Mesenchymal stem cell (in vitro differentiated cells and primary cell): ENCODE measurements at regions not wholly inside any gene's neighbourhood (a gene's known extent, or its start where the extent isn't known, plus 50 kb on each side); places are given as distances from the start of the nearest gene placed in this dataset.

ENCODE experiments used
- DNase-seq: peaks from one replicate; pipeline ENCODE4 v3.0.0-alpha.2; 2013
- H2AFZ ChIP-seq: one replicate; pipeline ENCODE4 v1.6.1; 2013; ENCODE audit warnings: low read depth, mild to moderate bottlenecking, control low read depth, inconsistent platforms, low read length, moderate library complexity
- H2AK5ac ChIP-seq: 2 replicates; pipeline ENCODE4 v1.6.1; 2013; ENCODE audit warnings: low read length, moderate library complexity, mild to moderate bottlenecking, inconsistent platforms; ENCODE audit not compliant: severe bottlenecking
- H2BK120ac ChIP-seq: one replicate; pipeline ENCODE4 v1.6.1; 2013; ENCODE audit warnings: low read depth, mild to moderate bottlenecking, inconsistent platforms, low read length, moderate library complexity
- H2BK12ac ChIP-seq, 2 experiments: one replicate each; pipeline ENCODE4 v1.6.1; 2013; ENCODE audit warnings: inconsistent platforms in 2 of 2, low read length in 2 of 2, mild to moderate bottlenecking in 2 of 2, moderate library complexity in 2 of 2, control low read depth in 1 of 2
- H2BK15ac ChIP-seq: one replicate; pipeline ENCODE4 v1.6.1; 2013; ENCODE audit warnings: mild to moderate bottlenecking, low read depth, inconsistent platforms; ENCODE audit not compliant: poor library complexity, severe bottlenecking
- H2BK5ac ChIP-seq: 2 replicates; pipeline ENCODE4 v1.6.1; 2013; ENCODE audit warnings: low read depth, mild to moderate bottlenecking, low read length, control low read depth, inconsistent platforms; ENCODE audit not compliant: poor library complexity, severe bottlenecking
- H3K14ac ChIP-seq, 2 experiments: one replicate each; pipeline ENCODE4 v1.6.1; 2013; ENCODE audit warnings: inconsistent platforms in 2 of 2, low read length in 2 of 2, control low read depth in 1 of 2, mild to moderate bottlenecking in 1 of 2, moderate library complexity in 1 of 2
- H3K18ac ChIP-seq, 2 experiments: one replicate each; pipeline ENCODE4 v1.6.1; 2013; ENCODE audit warnings: inconsistent platforms in 2 of 2, low read length in 2 of 2, control low read depth in 1 of 2, low read depth in 1 of 2, mild to moderate bottlenecking in 1 of 2
- H3K23ac ChIP-seq, 2 experiments: one replicate each; pipeline ENCODE4 v1.6.1; 2013; ENCODE audit warnings: inconsistent platforms in 2 of 2, low read length in 2 of 2, mild to moderate bottlenecking in 2 of 2, moderate library complexity in 2 of 2, control low read depth in 1 of 2
- H3K27ac ChIP-seq: 2 replicates; pipeline ENCODE4 v1.5.1; 2013; ENCODE audit warnings: mild to moderate bottlenecking, moderate library complexity, low read length, control low read depth, inconsistent platforms; ENCODE audit not compliant: poor library complexity, severe bottlenecking
- H3K27me3 ChIP-seq, 2 experiments: 2 replicates each; pipeline versions ENCODE4 v1.6.1 to v1.7.0; 2013; ENCODE audit warnings: low read length in 2 of 2, mild to moderate bottlenecking in 2 of 2, moderate library complexity in 2 of 2, control low read depth in 1 of 2, inconsistent platforms in 1 of 2; ENCODE audit not compliant: control insufficient read depth in 1 of 2, insufficient read depth in 1 of 2
- H3K36me3 ChIP-seq, 2 experiments: 2 replicates each; pipeline versions ENCODE4 v1.6.1 to v1.7.0; 2013; ENCODE audit warnings: low read length in 2 of 2, control low read depth in 1 of 2, inconsistent platforms in 1 of 2, low read depth in 1 of 2, mild to moderate bottlenecking in 1 of 2; ENCODE audit not compliant: insufficient read depth in 2 of 2, control insufficient read depth in 1 of 2
- H3K4ac ChIP-seq, 2 experiments: one replicate each; pipeline ENCODE4 v1.6.1; 2013; ENCODE audit warnings: inconsistent platforms in 2 of 2, low read length in 2 of 2, mild to moderate bottlenecking in 2 of 2, moderate library complexity in 2 of 2, control low read depth in 1 of 2, low read depth in 1 of 2
- H3K4me1 ChIP-seq: 2 replicates; pipeline ENCODE4 v1.6.1; 2013; ENCODE audit warnings: low read depth, low read length, control low read depth; ENCODE audit not compliant: control insufficient read depth, insufficient read depth
- H3K4me2 ChIP-seq: 2 replicates; pipeline ENCODE4 v1.6.1; 2013; ENCODE audit warnings: low read length, mild to moderate bottlenecking, inconsistent platforms; ENCODE audit not compliant: poor library complexity, severe bottlenecking
- H3K4me3 ChIP-seq, 2 experiments: 2 replicates each; pipeline versions ENCODE4 v1.5.1 to v1.7.0; 2013; ENCODE audit warnings: low read length in 2 of 2, mild to moderate bottlenecking in 2 of 2, control low read depth in 1 of 2, low read depth in 1 of 2; ENCODE audit not compliant: insufficient read depth in 1 of 2
- H3K79me1 ChIP-seq: replicated peaks from 2 replicates; pipeline ENCODE4 v1.6.1; 2013; ENCODE audit warnings: mild to moderate bottlenecking, control low read depth, low read length, inconsistent platforms; ENCODE audit not compliant: poor library complexity, severe bottlenecking
- H3K9ac ChIP-seq: 2 replicates; pipeline ENCODE4 v1.7.0; 2013; ENCODE audit warnings: mild to moderate bottlenecking, low read length, moderate library complexity
- H3K9me3 ChIP-seq: 2 replicates; pipeline ENCODE4 v1.7.0; 2013; ENCODE audit warnings: mild to moderate bottlenecking, low read length; ENCODE audit not compliant: control insufficient read depth
- H4K8ac ChIP-seq: one replicate; pipeline ENCODE4 v1.6.1; 2013; ENCODE audit warnings: inconsistent platforms, mild to moderate bottlenecking, low read length, moderate library complexity
- H4K91ac ChIP-seq: one replicate; pipeline ENCODE4 v1.6.1; 2013; ENCODE audit warnings: mild to moderate bottlenecking, low read length, inconsistent platforms
- WGBS: methylation state at CpG from one replicate; pipeline ENCODE4 v1.1.7; 2013; ENCODE audit warnings: mixed read lengths; 5-methylcytosine and 5-hydroxymethylcytosine counted together

- Histone ChIP-seq H3K14ac (no peak overlapping the region), H4K91ac (no peak overlapping the region), H3K4ac (no peak overlapping the region), H2BK5ac (no peak overlapping the region), H2AK5ac (no peak overlapping the region), H3K23ac (no peak overlapping the region), H3K18ac (no peak overlapping the region), H4K8ac (no peak overlapping the region), H3K4me2 (no peak overlapping the region), H3K9me3 (peaks cover 4% of the 10 kb centered on the region), H3K4me3 (no peak overlapping the region), H2BK12ac (no peak overlapping the region), H3K4me1 (peaks cover 2% of the 10 kb centered on the region), H3K27ac (no peak overlapping the region), H3K36me3 (no peaks in the 10 kb centered on the region), H2BK120ac (no peak overlapping the region), H3K27me3 (peaks cover 3 to 4% of the 10 kb centered on the region in 2 experiments), H3K79me1 (no peaks in the 10 kb centered on the region), H3K9ac (no peak overlapping the region), H2AFZ (no peak overlapping the region), H2BK15ac (no peak overlapping the region)
- WGBS: 72% methylated on average over 5 of the region's 5 CpGs
- no peak for DNase-seq
These were observed 260.8 kb downstream of the SH3BP4 start for GRCh38 chr2:235212501-235213158.

GRCh38 chr2:235215248-235215647 lies 263.4 kb downstream of the SH3BP4 start:
- no peak for DNase-seq
- H3K9me3 ChIP-seq: no peaks in the 10 kb centered on the region
- no peaks in the 10 kb centered on the region for H3K36me3 ChIP-seq
- H3K14ac ChIP-seq: no peak overlapping the region
- H2AK5ac ChIP-seq: no peak overlapping the region
- no peak overlapping the region for H3K9ac ChIP-seq
- H3K4ac ChIP-seq: no peak overlapping the region
- no peak overlapping the region for H2BK120ac ChIP-seq
- WGBS: 81% methylated on average over 5 of the region's 5 CpGs
- no peaks in the 10 kb centered on the region for H3K79me1 ChIP-seq
- no peak overlapping the region for H2BK12ac ChIP-seq
- H3K27me3 ChIP-seq: no peaks in the 10 kb centered on the region
- no peak overlapping the region for H3K27ac ChIP-seq
- H2AFZ ChIP-seq: no peak overlapping the region
- H3K4me2 ChIP-seq: no peak overlapping the region
- H4K8ac ChIP-seq: no peak overlapping the region
- peaks cover 2% of the 10 kb centered on the region for H3K4me1 ChIP-seq
- no peak overlapping the region for H4K91ac ChIP-seq
- H2BK5ac ChIP-seq: no peak overlapping the region
- no peak overlapping the region for H3K23ac ChIP-seq
- no peak overlapping the region for H2BK15ac ChIP-seq
- no peak overlapping the region for H3K4me3 ChIP-seq
- H3K18ac ChIP-seq: no peak overlapping the region

- Histone ChIP-seq H3K4ac (no peak overlapping the region), H3K9me3 (no peaks in the 10 kb centered on the region), H3K23ac (no peak overlapping the region), H3K14ac (no peak overlapping the region), H3K27ac (no peak overlapping the region), H2AFZ (no peak overlapping the region), H3K4me3 (no peak overlapping the region), H3K36me3 (no peaks in the 10 kb centered on the region), H2BK5ac (no peak overlapping the region), H3K4me1 (peaks cover 4% of the 10 kb centered on the region), H3K4me2 (no peak overlapping the region), H2BK120ac (no peak overlapping the region), H4K8ac (no peak overlapping the region), H2BK12ac (no peak overlapping the region), H3K27me3 (no peaks in the 10 kb centered on the region), H2BK15ac (no peak overlapping the region), H3K79me1 (no peaks in the 10 kb centered on the region), H4K91ac (no peak overlapping the region), H3K9ac (no peak overlapping the region), H2AK5ac (no peak overlapping the region), H3K18ac (no peak overlapping the region)
- WGBS: 11% methylated on average over 1 of the region's 3 CpGs
- peak; percentile 6 for DNase-seq
These were observed 265.1 kb downstream of the SH3BP4 start for GRCh38 chr2:235216901-235217300.

GRCh38 chr2:235217846-235218245 lies 266.0 kb downstream of the SH3BP4 start:
- H2AK5ac ChIP-seq: no peak overlapping the region
- H3K36me3 ChIP-seq: no peaks in the 10 kb centered on the region
- H3K14ac ChIP-seq: no peak overlapping the region
- H3K27me3 ChIP-seq: no peaks in the 10 kb centered on the region
- H3K79me1 ChIP-seq: no peaks in the 10 kb centered on the region
- peaks cover 4% of the 10 kb centered on the region for H3K4me1 ChIP-seq
- H3K9ac ChIP-seq: peak overlapping the region; percentile 41
- no peak overlapping the region for H3K4me2 ChIP-seq
- no peak overlapping the region for H4K8ac ChIP-seq
- peak; percentile 9 for DNase-seq
- H3K18ac ChIP-seq: no peak overlapping the region
- no peak overlapping the region for H3K4me3 ChIP-seq
- H2BK5ac ChIP-seq: no peak overlapping the region
- no peaks in the 10 kb centered on the region for H3K9me3 ChIP-seq
- no peak overlapping the region for H4K91ac ChIP-seq
- no peak overlapping the region for H2AFZ ChIP-seq
- H3K27ac ChIP-seq: no peak overlapping the region
- H3K23ac ChIP-seq: no peak overlapping the region
- H2BK15ac ChIP-seq: no peak overlapping the region
- H2BK120ac ChIP-seq: no peak overlapping the region
- no peak overlapping the region for H2BK12ac ChIP-seq
- WGBS: 82% methylated on average over 5 of the region's 5 CpGs
- no peak overlapping the region for H3K4ac ChIP-seq
